ENCODE measurements at regions not wholly inside any gene's neighbourhood (a gene's known extent, or its start where the extent isn't known, plus 50 kb on each side); places are given as distances from the start of the nearest gene placed in this dataset.
A peak's percentile ranks its signal among the peaks of the same experiment; 100 is the strongest.

- TF ChIP-seq, protein P1, sequence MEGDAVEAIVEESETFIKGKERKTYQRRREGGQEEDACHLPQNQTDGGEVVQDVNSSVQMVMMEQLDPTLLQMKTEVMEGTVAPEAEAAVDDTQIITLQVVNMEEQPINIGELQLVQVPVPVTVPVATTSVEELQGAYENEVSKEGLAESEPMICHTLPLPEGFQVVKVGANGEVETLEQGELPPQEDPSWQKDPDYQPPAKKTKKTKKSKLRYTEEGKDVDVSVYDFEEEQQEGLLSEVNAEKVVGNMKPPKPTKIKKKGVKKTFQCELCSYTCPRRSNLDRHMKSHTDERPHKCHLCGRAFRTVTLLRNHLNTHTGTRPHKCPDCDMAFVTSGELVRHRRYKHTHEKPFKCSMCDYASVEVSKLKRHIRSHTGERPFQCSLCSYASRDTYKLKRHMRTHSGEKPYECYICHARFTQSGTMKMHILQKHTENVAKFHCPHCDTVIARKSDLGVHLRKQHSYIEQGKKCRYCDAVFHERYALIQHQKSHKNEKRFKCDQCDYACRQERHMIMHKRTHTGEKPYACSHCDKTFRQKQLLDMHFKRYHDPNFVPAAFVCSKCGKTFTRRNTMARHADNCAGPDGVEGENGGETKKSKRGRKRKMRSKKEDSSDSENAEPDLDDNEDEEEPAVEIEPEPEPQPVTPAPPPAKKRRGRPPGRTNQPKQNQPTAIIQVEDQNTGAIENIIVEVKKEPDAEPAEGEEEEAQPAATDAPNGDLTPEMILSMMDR (IDR thresholded peaks at IDR 0.05): no peak
- H3K9me3 ChIP-seq (ENCODE audit: control insufficient read depth in 1 of 2, insufficient read depth in 1 of 2, low read length in 2 of 2): no peaks in the 10 kb centered on the region
- ChIA-PET POLR2A (interaction anchor here (0.6 to 2.0 kb wide), 7 partner anchors 11 to 716 kb away, joined by 3 to 10 read pairs (median 4); partner anchors contain the start of genes AZI2 and ZCWPW2), CTCF (interaction anchor here (0.6 to 0.7 kb wide), 2 partner anchors 14 to 99 kb away, joined by 3 read pairs; no protein-coding TSS in a partner anchor)
- H3K27ac ChIP-seq (ENCODE audit: low read depth in 1 of 2, low read length in 2 of 2): peak overlapping the region in 1 of 2 donors; percentile 42
- H3K27me3 Mint-ChIP-seq: no peaks in the 10 kb centered on the region
- no peaks in the 10 kb centered on the region for H3K36me3 ChIP-seq (ENCODE audit: insufficient read depth, low read length)
- no peaks in the 10 kb centered on the region for H3K9me3 Mint-ChIP-seq
- intact Hi-C loops (cut with DNase I, micrococcal nuclease): loop anchor here in 1 of 2 experiments (10.0 kb wide), 1 partner anchor 148 kb away; the partner anchor contains the start of gene SLC4A7
- no peaks in the 10 kb centered on the region for H3K36me3 Mint-ChIP-seq (ENCODE audit: low read depth)
- H3K27me3 ChIP-seq (ENCODE audit: control insufficient read depth in 1 of 2, insufficient read depth in 2 of 2, low read length in 2 of 2): no peaks in the 10 kb centered on the region
- H3K4me3 Mint-ChIP-seq: peak overlapping the region; percentile 89
- H3K27ac Mint-ChIP-seq: peak overlapping the region; percentile 78
- peaks cover 12% of the 10 kb centered on the region for H3K4me1 ChIP-seq (ENCODE audit: insufficient read depth, low read length)
- DNase-seq (peak in 6 of 14 experiments; percentile 2 to 59 (median 44)), ATAC-seq (ENCODE audit: poor library complexity) (peak; percentile 55)
- peaks cover 30% of the 10 kb centered on the region for H3K4me1 Mint-ChIP-seq (ENCODE audit: low read depth)
- peak overlapping the region; percentile 72 for H3K4me3 ChIP-seq (ENCODE audit: low read length)
Observed at GRCh38 chr3:27633224-27633545, 88.9 kb downstream of the EOMES start.

DNA sequence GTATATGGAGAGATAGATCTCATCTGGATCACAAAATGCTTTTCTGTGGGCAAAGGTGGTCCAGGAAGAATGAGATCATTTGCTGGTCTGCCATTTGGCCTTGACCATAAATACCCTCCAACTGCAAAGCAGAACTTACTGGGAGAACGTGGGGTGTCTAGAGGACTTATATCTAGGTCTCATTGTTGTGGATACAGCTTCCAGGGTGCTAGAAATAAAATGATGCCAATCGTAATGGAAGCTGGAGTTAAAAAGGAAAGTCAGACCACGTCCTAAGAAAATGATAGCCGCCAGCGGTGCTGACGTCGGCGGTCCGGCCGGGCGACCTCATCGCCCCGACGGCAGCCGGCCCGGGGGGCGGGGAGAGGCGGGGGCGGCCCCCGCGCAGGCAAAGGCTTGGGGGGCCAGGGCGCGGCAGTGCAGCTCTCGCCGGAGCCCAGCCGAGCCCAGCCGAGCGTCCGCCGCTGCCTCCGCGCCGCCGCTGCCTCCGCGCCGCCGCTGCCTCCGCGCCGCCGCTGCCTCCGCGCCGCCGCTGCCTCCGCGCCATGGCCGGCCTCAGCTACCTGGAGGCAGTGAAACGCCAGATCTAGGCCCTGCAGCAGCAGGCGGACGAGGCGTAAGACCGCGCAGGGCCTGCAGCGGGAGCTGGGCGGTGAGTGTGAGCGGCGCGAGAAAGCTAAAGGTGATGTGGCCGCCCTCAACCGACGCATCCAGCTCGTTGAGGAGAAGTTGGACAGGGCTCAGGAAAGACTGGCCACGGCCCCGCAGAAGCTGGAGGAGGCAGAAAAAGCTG lies 89.5 kb downstream of the EOMES start:
- ChIA-PET CTCF (interaction anchor here (0.6 kb wide), 1 partner anchor 98 kb away, joined by 3 read pairs; no protein-coding TSS in a partner anchor), POLR2A (interaction anchor here (0.6 to 2.0 kb wide), 11 partner anchors 9 to 716 kb away, joined by 3 to 10 read pairs (median 3); partner anchors contain the start of genes AZI2 and ZCWPW2)
- Histone ChIP-seq H3K9me3 (ENCODE audit: control insufficient read depth in 1 of 2, insufficient read depth in 1 of 2, low read length in 2 of 2) (no peaks in the 10 kb centered on the region), H3K4me1 (ENCODE audit: insufficient read depth, low read length) (peaks cover 15% of the 10 kb centered on the region), H3K27ac (ENCODE audit: low read depth in 1 of 2, low read length in 2 of 2) (peak overlapping the region in 1 of 2 donors; percentile 42), H3K27me3 (ENCODE audit: control insufficient read depth in 1 of 2, insufficient read depth in 2 of 2, low read length in 2 of 2) (no peaks in the 10 kb centered on the region), H3K36me3 (ENCODE audit: insufficient read depth, low read length) (no peaks in the 10 kb centered on the region), H3K4me3 (ENCODE audit: low read length) (peak overlapping the region; percentile 72)
- Mint-ChIP-seq H3K4me3 (peak overlapping the region; percentile 90), H3K27ac (peak overlapping the region; percentile 78), H3K9me3 (no peaks in the 10 kb centered on the region), H3K27me3 (no peaks in the 10 kb centered on the region), H3K4me1 (ENCODE audit: low read depth) (peaks cover 33% of the 10 kb centered on the region), H3K36me3 (ENCODE audit: low read depth) (no peaks in the 10 kb centered on the region)
- TF ChIP-seq, protein P1 (IDR thresholded peaks at IDR 0.05): no peak
- DNase-seq (peak; percentile 9 to 77 (median 40)), ATAC-seq (ENCODE audit: poor library complexity) (peak; percentile 77)
- intact Hi-C loops (cut with DNase I, micrococcal nuclease): loop anchor here in 1 of 2 experiments (10.0 kb wide), 1 partner anchor 148 kb away; the partner anchor contains the start of gene SLC4A7

DNA sequence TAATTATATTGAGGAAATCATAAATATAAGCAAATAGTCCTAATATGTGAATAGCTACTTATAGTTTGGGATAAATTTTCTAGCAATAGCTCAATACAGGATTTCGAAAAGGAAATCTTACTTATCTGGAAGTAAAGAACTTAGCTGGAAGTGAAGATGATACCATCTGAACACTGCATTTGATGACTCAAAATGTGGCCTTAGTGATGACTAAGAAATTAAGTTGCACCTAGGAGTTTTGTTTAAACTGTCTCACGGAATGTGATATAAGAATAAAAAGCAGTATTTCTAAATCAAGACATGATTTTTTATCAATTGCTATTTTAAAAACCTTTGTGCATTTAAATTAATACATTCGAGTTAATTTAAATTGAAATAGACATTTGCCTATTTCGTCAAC lies 91.2 kb downstream of the EOMES start:
- no peak overlapping the region for H3K4me3 ChIP-seq (ENCODE audit: low read length)
- H3K4me1 Mint-ChIP-seq (ENCODE audit: low read depth): peaks cover 43% of the 10 kb centered on the region

More for the DNA sequence above, 91.2 kb downstream of the EOMES start:
- H3K27ac Mint-ChIP-seq: peak overlapping the region; percentile 12
- Histone ChIP-seq H3K27me3 (ENCODE audit: control insufficient read depth in 1 of 2, insufficient read depth in 2 of 2, low read length in 2 of 2) (no peaks in the 10 kb centered on the region), H3K27ac (ENCODE audit: low read depth in 1 of 2, low read length in 2 of 2) (no peak overlapping the region), H3K4me1 (ENCODE audit: insufficient read depth, low read length) (peaks cover 17% of the 10 kb centered on the region), H3K9me3 (ENCODE audit: control insufficient read depth in 1 of 2, insufficient read depth in 1 of 2, low read length in 2 of 2) (no peaks in the 10 kb centered on the region), H3K36me3 (ENCODE audit: insufficient read depth, low read length) (no peaks in the 10 kb centered on the region)
- TF ChIP-seq, protein P1 (IDR thresholded peaks at IDR 0.05): no peak
- no peak for DNase-seq
- ChIA-PET CTCF (no interaction called here), POLR2A (no interaction called here)
- no peak overlapping the region for H3K4me3 Mint-ChIP-seq
- ATAC-seq (ENCODE audit: poor library complexity): no peak
- no peaks in the 10 kb centered on the region for H3K36me3 Mint-ChIP-seq (ENCODE audit: low read depth)
- no peaks in the 10 kb centered on the region for H3K27me3 Mint-ChIP-seq
- no peaks in the 10 kb centered on the region for H3K9me3 Mint-ChIP-seq
- intact Hi-C loops (cut with DNase I, micrococcal nuclease): loop anchor here in 1 of 2 experiments (10.0 kb wide), 1 partner anchor 146 kb away; the partner anchor contains the start of gene SLC4A7
